ENCODE measurements at regions not wholly inside any gene's neighbourhood (a gene's known extent, or its start where the extent isn't known, plus 50 kb on each side); places are given as distances from the start of the nearest gene placed in this dataset.

GRCh38 chr6:105941621-105942412 lies 144.3 kb upstream of the PRDM1 start:
- Mint-ChIP-seq H3K4me1 (ENCODE audit: low read depth) (peaks cover 27% of the 10 kb centered on the region), H3K27me3 (ENCODE audit: low read depth) (peaks cover 8% of the 10 kb centered on the region), H3K36me3 (ENCODE audit: low read depth) (peaks cover 3% of the 10 kb centered on the region), H3K9me3 (no peaks in the 10 kb centered on the region), H3K4me3 (ENCODE audit: low read depth) (no peak overlapping the region), H3K27ac (no peak overlapping the region)
- DNase-seq (ENCODE audit: low spot score): no peak
- intact Hi-C loops (cut with micrococcal nuclease): no loop called here

GRCh38 chr6:105940990-105941389 lies 145.1 kb upstream of the PRDM1 start:
- intact Hi-C loops (cut with micrococcal nuclease): no loop called here
- no peak overlapping the region for H3K4me3 Mint-ChIP-seq (ENCODE audit: low read depth)
- peaks cover 3% of the 10 kb centered on the region for H3K36me3 Mint-ChIP-seq (ENCODE audit: low read depth)
- DNase-seq (ENCODE audit: low spot score): no peak
- no peak overlapping the region for H3K27ac Mint-ChIP-seq
- H3K9me3 Mint-ChIP-seq: no peaks in the 10 kb centered on the region
- H3K27me3 Mint-ChIP-seq (ENCODE audit: low read depth): peaks cover 8% of the 10 kb centered on the region
- peaks cover 21% of the 10 kb centered on the region for H3K4me1 Mint-ChIP-seq (ENCODE audit: low read depth)

GRCh38 chr6:105936972-105937371 lies 149.2 kb upstream of the PRDM1 start:
- intact Hi-C loops (cut with micrococcal nuclease): no loop called here
- no peak for DNase-seq (ENCODE audit: low spot score)
- Mint-ChIP-seq H3K27ac (no peak overlapping the region), H3K36me3 (ENCODE audit: low read depth) (no peaks in the 10 kb centered on the region), H3K9me3 (no peaks in the 10 kb centered on the region), H3K4me1 (ENCODE audit: low read depth) (peaks cover 4% of the 10 kb centered on the region), H3K27me3 (ENCODE audit: low read depth) (no peaks in the 10 kb centered on the region), H3K4me3 (ENCODE audit: low read depth) (no peak overlapping the region)

GRCh38 chr6:105935416-105935815 lies 150.7 kb upstream of the PRDM1 start:
- no peak overlapping the region for H3K27ac Mint-ChIP-seq
- no peak overlapping the region for H3K4me3 Mint-ChIP-seq (ENCODE audit: low read depth)
- DNase-seq (ENCODE audit: low spot score): no peak
- H3K9me3 Mint-ChIP-seq: no peaks in the 10 kb centered on the region
- no peaks in the 10 kb centered on the region for H3K36me3 Mint-ChIP-seq (ENCODE audit: low read depth)
- no peaks in the 10 kb centered on the region for H3K4me1 Mint-ChIP-seq (ENCODE audit: low read depth)
- H3K27me3 Mint-ChIP-seq (ENCODE audit: low read depth): no peaks in the 10 kb centered on the region
- intact Hi-C loops (cut with micrococcal nuclease): no loop called here

- DNase-seq (ENCODE audit: low spot score): no peak
- no peaks in the 10 kb centered on the region for H3K4me1 Mint-ChIP-seq (ENCODE audit: low read depth)
- no peaks in the 10 kb centered on the region for H3K27me3 Mint-ChIP-seq (ENCODE audit: low read depth)
- no peaks in the 10 kb centered on the region for H3K36me3 Mint-ChIP-seq (ENCODE audit: low read depth)
- intact Hi-C loops (cut with micrococcal nuclease): no loop called here
- H3K4me3 Mint-ChIP-seq (ENCODE audit: low read depth): no peak overlapping the region
- no peaks in the 10 kb centered on the region for H3K9me3 Mint-ChIP-seq
- H3K27ac Mint-ChIP-seq: no peak overlapping the region
These were observed 151.4 kb upstream of the PRDM1 start for GRCh38 chr6:105934708-105935107.

- no peak for DNase-seq (ENCODE audit: low spot score)
- no peak overlapping the region for H3K27ac Mint-ChIP-seq
- no peaks in the 10 kb centered on the region for H3K27me3 Mint-ChIP-seq (ENCODE audit: low read depth)
- no peaks in the 10 kb centered on the region for H3K36me3 Mint-ChIP-seq (ENCODE audit: low read depth)
- intact Hi-C loops (cut with micrococcal nuclease): no loop called here
- H3K9me3 Mint-ChIP-seq: no peaks in the 10 kb centered on the region
- no peaks in the 10 kb centered on the region for H3K4me1 Mint-ChIP-seq (ENCODE audit: low read depth)
- H3K4me3 Mint-ChIP-seq (ENCODE audit: low read depth): no peak overlapping the region
These were observed 153.7 kb upstream of the PRDM1 start for GRCh38 chr6:105932440-105932839.

- Mint-ChIP-seq H3K27ac (no peak overlapping the region), H3K4me3 (ENCODE audit: low read depth) (no peak overlapping the region), H3K9me3 (no peaks in the 10 kb centered on the region), H3K27me3 (ENCODE audit: low read depth) (no peaks in the 10 kb centered on the region), H3K4me1 (ENCODE audit: low read depth) (peaks cover 4% of the 10 kb centered on the region), H3K36me3 (ENCODE audit: low read depth) (no peaks in the 10 kb centered on the region)
- DNase-seq (ENCODE audit: low spot score): no peak
- intact Hi-C loops (cut with micrococcal nuclease): no loop called here
These were observed 156.5 kb upstream of the PRDM1 start for GRCh38 chr6:105929626-105930025.

- no peak overlapping the region for H3K27ac Mint-ChIP-seq
- H3K36me3 Mint-ChIP-seq (ENCODE audit: low read depth): peaks cover 5% of the 10 kb centered on the region
- H3K9me3 Mint-ChIP-seq: peaks cover 9% of the 10 kb centered on the region
- DNase-seq (ENCODE audit: low spot score): no peak
- intact Hi-C loops (cut with micrococcal nuclease): no loop called here
- H3K27me3 Mint-ChIP-seq (ENCODE audit: low read depth): no peaks in the 10 kb centered on the region
- no peak overlapping the region for H3K4me3 Mint-ChIP-seq (ENCODE audit: low read depth)
- H3K4me1 Mint-ChIP-seq (ENCODE audit: low read depth): peaks cover 10% of the 10 kb centered on the region
These were observed 159.8 kb upstream of the PRDM1 start for GRCh38 chr6:105926318-105926717.

- no peak for DNase-seq (ENCODE audit: low spot score)
- no peaks in the 10 kb centered on the region for H3K27me3 Mint-ChIP-seq (ENCODE audit: low read depth)
- intact Hi-C loops (cut with micrococcal nuclease): no loop called here
- H3K36me3 Mint-ChIP-seq (ENCODE audit: low read depth): peaks cover 5% of the 10 kb centered on the region
- no peak overlapping the region for H3K4me3 Mint-ChIP-seq (ENCODE audit: low read depth)
- peaks cover 10% of the 10 kb centered on the region for H3K4me1 Mint-ChIP-seq (ENCODE audit: low read depth)
- peaks cover 9% of the 10 kb centered on the region for H3K9me3 Mint-ChIP-seq
- no peak overlapping the region for H3K27ac Mint-ChIP-seq
These were observed 160.4 kb upstream of the PRDM1 start for GRCh38 chr6:105925706-105926105.

GRCh38 chr6:105921781-105922180 lies 164.4 kb upstream of the PRDM1 start:
- no peak for DNase-seq (ENCODE audit: low spot score)
- H3K9me3 Mint-ChIP-seq: peaks cover 9% of the 10 kb centered on the region
- intact Hi-C loops (cut with micrococcal nuclease): no loop called here
- no peak overlapping the region for H3K27ac Mint-ChIP-seq
- peaks cover 5% of the 10 kb centered on the region for H3K36me3 Mint-ChIP-seq (ENCODE audit: low read depth)
- H3K4me3 Mint-ChIP-seq (ENCODE audit: low read depth): no peak overlapping the region
- H3K4me1 Mint-ChIP-seq (ENCODE audit: low read depth): peaks cover 22% of the 10 kb centered on the region
- no peaks in the 10 kb centered on the region for H3K27me3 Mint-ChIP-seq (ENCODE audit: low read depth)

GRCh38 chr6:105920071-105920470 lies 166.1 kb upstream of the PRDM1 start:
- DNase-seq (ENCODE audit: low spot score): no peak
- H3K27ac Mint-ChIP-seq: no peak overlapping the region

GRCh38 chr6:105917038-105917695 lies 169.0 kb upstream of the PRDM1 start:
- peaks cover 27% of the 10 kb centered on the region for H3K4me1 Mint-ChIP-seq (ENCODE audit: low read depth)
- no peak overlapping the region for H3K27ac Mint-ChIP-seq
- DNase-seq (ENCODE audit: low spot score): no peak
- H3K9me3 Mint-ChIP-seq: peaks cover 19% of the 10 kb centered on the region
- H3K4me3 Mint-ChIP-seq (ENCODE audit: low read depth): no peak overlapping the region
- H3K27me3 Mint-ChIP-seq (ENCODE audit: low read depth): no peaks in the 10 kb centered on the region
- H3K36me3 Mint-ChIP-seq (ENCODE audit: low read depth): peaks cover 5% of the 10 kb centered on the region
- intact Hi-C loops (cut with micrococcal nuclease): no loop called here

More at GRCh38 chr6:105920071-105920470, 166.1 kb upstream of the PRDM1 start:
- Mint-ChIP-seq H3K4me3 (ENCODE audit: low read depth) (no peak overlapping the region), H3K4me1 (ENCODE audit: low read depth) (peaks cover 18% of the 10 kb centered on the region), H3K36me3 (ENCODE audit: low read depth) (peaks cover 5% of the 10 kb centered on the region), H3K27me3 (ENCODE audit: low read depth) (no peaks in the 10 kb centered on the region), H3K9me3 (peaks cover 16% of the 10 kb centered on the region)
- intact Hi-C loops (cut with micrococcal nuclease): loop anchor here (1.0 kb wide), 1 partner anchor 20 kb away; no protein-coding TSS in a partner anchor

- Mint-ChIP-seq H3K4me3 (ENCODE audit: low read depth) (no peak overlapping the region), H3K9me3 (peaks cover 12% of the 10 kb centered on the region), H3K27me3 (ENCODE audit: low read depth) (no peaks in the 10 kb centered on the region), H3K4me1 (ENCODE audit: low read depth) (peaks cover 13% of the 10 kb centered on the region), H3K27ac (no peak overlapping the region), H3K36me3 (ENCODE audit: low read depth) (no peaks in the 10 kb centered on the region)
- intact Hi-C loops (cut with micrococcal nuclease): no loop called here
- DNase-seq (ENCODE audit: low spot score): no peak
These were observed 175.0 kb upstream of the PRDM1 start for GRCh38 chr6:105911106-105911629.

Measured in activated T-helper 2 cell treated with anti-CD3 and anti-CD28 coated beads, Interferon-gamma antibody, Interleukin-2, Interleukin-4, amounts not matched to agents 10 μg/mL and 5 μg/mL and 100 μg/mL, durations not matched to agents 14 hours and 24 hours and 36 hours (primary cell).